HEK293 (cell line): ENCODE measurements at regions not wholly inside any gene's neighbourhood (a gene's known extent, or its start where the extent isn't known, plus 50 kb on each side); places are given as distances from the start of the nearest gene placed in this dataset.

Source experiments
- BCL6B ChIP-seq: fragments of 450-650 bp; formaldehyde crosslinking; IDR thresholded peaks from 2 replicates; pipeline ENCODE4 v1.5.1; 2017; ENCODE audit warnings: missing biosample characterization, missing genetic modification characterization
- CTCF ChIP-seq: fragments of 450-650 bp; formaldehyde crosslinking; IDR thresholded peaks from 2 replicates; pipeline ENCODE4 v1.5.1; 2016; ENCODE audit warnings: missing biosample characterization, missing genetic modification characterization
- TCF7L2 ChIP-seq: IDR thresholded peaks from 2 replicates; pipeline ENCODE4 v1.6.1; 2011; ENCODE audit warnings: low read depth, mild to moderate bottlenecking, inconsistent platforms, low read length, moderate library complexity, borderline replicate concordance
- YY1 ChIP-seq: fragments of 450-650 bp; formaldehyde crosslinking; IDR thresholded peaks from 2 replicates; pipeline ENCODE4 v1.5.1; 2018; ENCODE audit warnings: missing biosample characterization, missing genetic modification characterization
- ZNF148 ChIP-seq: fragments of 450-650 bp; formaldehyde crosslinking; IDR thresholded peaks from 2 replicates; pipeline ENCODE4 v1.5.0; 2017; ENCODE audit warnings: missing biosample characterization, missing genetic modification characterization, borderline replicate concordance
- ZNF223 ChIP-seq: fragments of 450-650 bp; formaldehyde crosslinking; IDR thresholded peaks from 2 replicates; pipeline ENCODE4 v1.5.1; 2016; ENCODE audit warnings: missing biosample characterization, missing genetic modification characterization
- ZNF239 ChIP-seq: fragments of 450-650 bp; formaldehyde crosslinking; IDR thresholded peaks from 2 replicates; pipeline ENCODE4 v1.5.1; 2016; ENCODE audit warnings: missing biosample characterization, missing genetic modification characterization
- ZNF274 ChIP-seq, 2 experiments: fragments of 200-500 bp in 1 of 2; fragments of 450-650 bp in 1 of 2; sonication (Bioruptor generic) in 1 of 2; formaldehyde crosslinking in 1 of 2; IDR thresholded peaks; 2 replicates each; pipeline versions ENCODE4 v1.5.1 to v1.6.1; 2014 to 2016; ENCODE audit warnings: borderline replicate concordance in 1 of 2, inconsistent platforms in 1 of 2, low read length in 1 of 2, missing biosample characterization in 1 of 2, missing genetic modification characterization in 1 of 2
- ZNF404 ChIP-seq: fragments of 450-650 bp; formaldehyde crosslinking; IDR thresholded peaks from 2 replicates; pipeline ENCODE4 v1.5.1; 2017; ENCODE audit warnings: missing biosample characterization, missing genetic modification characterization
- ZNF530 ChIP-seq: fragments of 450-650 bp; formaldehyde crosslinking; IDR thresholded peaks from 2 replicates; pipeline ENCODE4 v1.5.1; 2016; ENCODE audit warnings: low read depth, missing biosample characterization, missing genetic modification characterization
- ZNF837 ChIP-seq: fragments of 450-650 bp; formaldehyde crosslinking; IDR thresholded peaks from 2 replicates; pipeline ENCODE4 v1.5.1; 2016; ENCODE audit warnings: missing biosample characterization, missing genetic modification characterization

- no peak for TF ChIP-seq ZNF239 (tag by site-specific recombination)
- TF ChIP-seq CTCF (tag by site-specific recombination): no peak
- no peak for TF ChIP-seq BCL6B (tag by site-specific recombination)
- no peak for TF ChIP-seq ZNF837 (tag by site-specific recombination)
- TF ChIP-seq TCF7L2: no peak
- no peak for TF ChIP-seq ZNF274 (IDR thresholded peaks at IDR 0.05; ENCODE audit: low read length)
- no peak for TF ChIP-seq ZNF274 (tag by site-specific recombination; IDR thresholded peaks at IDR 0.05; ENCODE audit: borderline replicate concordance)
- no peak for TF ChIP-seq ZNF223 (tag by site-specific recombination)
- TF ChIP-seq ZNF530 (tag by site-specific recombination): no peak
- no peak for TF ChIP-seq YY1
- TF ChIP-seq ZNF148 (tag by site-specific recombination): no peak
- TF ChIP-seq ZNF404 (tag by site-specific recombination): no peak
These were observed 187.0 kb downstream of the NTMT2 start for GRCh38 chr1:170332801-170333200.
